RWPE1 (cell line): ENCODE measurements at regions not wholly inside any gene's neighbourhood (a gene's known extent, or its start where the extent isn't known, plus 50 kb on each side); places are given as distances from the start of the nearest gene placed in this dataset.

Experiments
- CTCF ChIA-PET: fragments of 350-600 bp; sonication (Branson Sonifier 250); formaldehyde crosslinking; extraction: SDS; loops from one replicate; lab custom pipeline; 2021; lab: Yijun Ruan, JAX
- POLR2A ChIA-PET: fragments of 400-600 bp; formaldehyde crosslinking; extraction: SDS; loops from one replicate; lab custom pipeline; 2020; ENCODE audit warnings: antibody characterized with exemption; ENCODE audit not compliant: low non-redundant PET; lab: Yijun Ruan, JAX
- DNase-seq: peaks from one replicate; pipeline ENCODE4 v3.0.0; 2012; ENCODE audit warnings: low spot score
- H3K27ac ChIP-seq: fragments of 450-650 bp; 2 replicates; pipeline ENCODE4 v1.5.1; 2017
- TF ChIP-seq, protein P1 (sequence below): fragments of 450-650 bp; conservative IDR thresholded peaks from 2 replicates; pipeline ENCODE4 v1.5.1; 2017; ENCODE audit warnings: low read depth, mild to moderate bottlenecking

GRCh38 chr18:76548541-76548940 is 53.5 kb upstream of the ZNF516 start:
- TF ChIP-seq, protein P1, sequence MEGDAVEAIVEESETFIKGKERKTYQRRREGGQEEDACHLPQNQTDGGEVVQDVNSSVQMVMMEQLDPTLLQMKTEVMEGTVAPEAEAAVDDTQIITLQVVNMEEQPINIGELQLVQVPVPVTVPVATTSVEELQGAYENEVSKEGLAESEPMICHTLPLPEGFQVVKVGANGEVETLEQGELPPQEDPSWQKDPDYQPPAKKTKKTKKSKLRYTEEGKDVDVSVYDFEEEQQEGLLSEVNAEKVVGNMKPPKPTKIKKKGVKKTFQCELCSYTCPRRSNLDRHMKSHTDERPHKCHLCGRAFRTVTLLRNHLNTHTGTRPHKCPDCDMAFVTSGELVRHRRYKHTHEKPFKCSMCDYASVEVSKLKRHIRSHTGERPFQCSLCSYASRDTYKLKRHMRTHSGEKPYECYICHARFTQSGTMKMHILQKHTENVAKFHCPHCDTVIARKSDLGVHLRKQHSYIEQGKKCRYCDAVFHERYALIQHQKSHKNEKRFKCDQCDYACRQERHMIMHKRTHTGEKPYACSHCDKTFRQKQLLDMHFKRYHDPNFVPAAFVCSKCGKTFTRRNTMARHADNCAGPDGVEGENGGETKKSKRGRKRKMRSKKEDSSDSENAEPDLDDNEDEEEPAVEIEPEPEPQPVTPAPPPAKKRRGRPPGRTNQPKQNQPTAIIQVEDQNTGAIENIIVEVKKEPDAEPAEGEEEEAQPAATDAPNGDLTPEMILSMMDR, result no peak
- ChIA-PET CTCF (no interaction called here), POLR2A (no interaction called here)
- H3K27ac ChIP-seq, result no peak overlapping the region
- no peak for DNase-seq

DNA sequence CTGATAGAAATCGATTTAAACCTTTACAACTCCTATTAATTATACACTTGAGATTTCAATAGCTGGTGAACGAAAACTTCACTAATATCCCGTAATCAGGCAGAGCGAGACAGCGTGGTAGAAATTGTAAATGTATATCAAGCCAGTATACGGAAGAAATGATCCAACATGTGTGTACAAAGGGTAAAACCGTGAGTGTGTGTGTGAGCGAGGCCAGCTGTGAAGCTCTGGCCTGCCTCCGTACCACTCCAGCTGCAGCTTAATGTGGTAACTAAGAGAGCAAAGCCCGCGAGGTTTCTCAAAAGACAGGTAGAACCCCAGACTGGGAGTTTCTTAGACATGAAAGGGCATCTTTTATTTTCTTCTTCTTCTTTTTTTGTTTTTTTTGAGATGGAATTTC is 52.3 kb upstream of the ZNF516 start:
- CTCF ChIA-PET, result no interaction called here
- DNase-seq, result no peak
- TF ChIP-seq, protein P1, result no peak
- POLR2A ChIA-PET, result no interaction called here
- H3K27ac ChIP-seq, result no peak overlapping the region

DNA sequence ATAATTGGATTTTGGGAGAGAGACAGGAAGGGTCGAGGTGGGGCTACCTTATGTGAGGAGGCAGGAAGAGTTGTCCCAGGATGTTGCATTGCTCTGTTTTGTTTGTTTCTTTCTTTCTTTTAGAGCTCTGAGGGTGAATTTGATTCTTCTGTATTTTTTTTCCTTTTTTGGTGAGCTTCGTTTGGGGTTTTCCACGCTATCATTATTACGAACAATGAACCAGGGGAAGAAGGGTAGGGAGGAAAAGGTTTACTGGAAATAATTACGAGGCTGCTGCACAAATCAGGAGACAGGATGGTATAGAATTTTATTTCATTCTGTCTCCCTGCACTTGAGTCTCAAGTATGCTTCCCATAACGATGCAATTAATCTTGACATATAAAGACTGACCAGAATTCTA is 51.4 kb upstream of the ZNF516 start:
- no peak overlapping the region for H3K27ac ChIP-seq
- POLR2A ChIA-PET, result no interaction called here
- CTCF ChIA-PET, result interaction anchor here (1.0 kb wide), 1 partner anchor 163 kb away, joined by 6 read pairs; no protein-coding TSS in a partner anchor
- TF ChIP-seq, protein P1, result no peak
- DNase-seq, result no peak

DNA sequence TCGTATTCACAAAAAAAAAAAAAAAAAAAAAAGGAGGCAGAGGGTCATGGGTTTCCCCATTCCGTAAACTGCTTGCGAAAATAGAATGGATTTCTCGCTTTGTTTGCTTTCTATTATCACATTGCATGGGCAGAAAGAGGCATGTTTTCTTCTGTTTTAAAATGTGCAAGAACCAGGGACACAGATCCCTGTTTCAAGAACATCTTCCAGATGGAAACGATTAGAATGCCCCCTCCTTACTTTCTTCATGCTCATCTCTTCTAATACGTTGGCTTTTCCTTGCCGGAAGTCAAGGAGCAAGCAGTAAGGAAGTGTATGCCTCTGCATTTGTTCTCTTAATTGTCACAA is 51.0 kb upstream of the ZNF516 start:
- CTCF ChIA-PET, result interaction anchor here (1.0 kb wide), 1 partner anchor 164 kb away, joined by 6 read pairs; no protein-coding TSS in a partner anchor
- no peak overlapping the region for H3K27ac ChIP-seq
- POLR2A ChIA-PET, result no interaction called here
- TF ChIP-seq, protein P1, result no peak
- DNase-seq, result no peak

DNA sequence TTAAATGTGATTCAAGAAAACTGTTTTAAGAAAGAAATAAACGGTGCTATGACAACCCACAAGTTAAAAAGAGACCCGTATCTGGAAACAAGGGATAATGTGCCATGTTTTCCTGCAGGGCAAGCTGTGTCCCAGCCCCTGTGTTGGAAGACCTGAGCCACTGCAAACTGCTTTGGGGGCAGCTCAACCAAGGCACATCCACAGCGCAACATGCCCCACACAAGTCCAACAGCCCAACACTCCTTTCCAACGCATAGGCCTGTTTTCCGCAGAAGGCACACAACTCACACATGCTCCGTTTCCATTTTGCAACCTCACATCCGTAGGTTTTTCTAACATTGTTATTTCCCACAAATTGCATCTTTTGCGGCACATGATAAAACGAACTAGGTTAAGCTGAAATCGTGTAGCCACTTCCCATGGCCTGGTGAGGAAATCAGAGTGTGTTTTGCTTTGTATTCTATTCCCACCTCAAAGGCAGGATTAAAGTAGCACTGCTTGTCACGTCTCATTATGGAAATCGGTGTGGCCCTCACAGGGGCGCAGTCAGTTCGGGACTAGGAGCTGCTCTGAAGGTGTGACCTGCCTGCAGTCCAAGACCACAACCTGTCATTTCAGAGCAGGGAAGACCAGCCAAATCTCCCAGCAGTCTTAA is 50.5 kb upstream of the ZNF516 start:
- no peak overlapping the region for H3K27ac ChIP-seq
- POLR2A ChIA-PET, result no interaction called here
- CTCF ChIA-PET, result interaction anchor here (1.0 kb wide), 1 partner anchor 164 kb away, joined by 6 read pairs; no protein-coding TSS in a partner anchor
- TF ChIP-seq, protein P1, result no peak
- no peak for DNase-seq

GRCh38 chr18:76544511-76545345 is 49.7 kb upstream of the ZNF516 start:
- TF ChIP-seq, protein P1, result no peak
- ChIA-PET POLR2A (no interaction called here), CTCF (no interaction called here)
- H3K27ac ChIP-seq, result no peak overlapping the region
- no peak for DNase-seq
